Progenitor cell of endocrine pancreas (in vitro differentiated cells): ENCODE measurements at regions not wholly inside any gene's neighbourhood (a gene's known extent, or its start where the extent isn't known, plus 50 kb on each side); places are given as distances from the start of the nearest gene placed in this dataset.

ENCODE experiments used
- DNase-seq: peaks from one replicate; pipeline ENCODE4 v3.0.0; 2021; ENCODE audit warnings: low spot score; ENCODE audit not compliant: unreplicated experiment
- H3K27ac Mint-ChIP-seq: 2 replicates; pipeline ENCODE4 v1.8.0; 2021; ENCODE audit warnings: mild to moderate bottlenecking, moderate library complexity, mixed read lengths
- H3K27me3 Mint-ChIP-seq: 2 replicates; pipeline ENCODE4 v1.8.0; 2021; ENCODE audit warnings: mixed read lengths
- H3K36me3 Mint-ChIP-seq: 2 replicates; pipeline ENCODE4 v1.8.0; 2022; ENCODE audit warnings: mixed read lengths; ENCODE audit not compliant: insufficient read depth
- H3K4me1 Mint-ChIP-seq: 2 replicates; pipeline ENCODE4 v1.8.0; 2021; ENCODE audit warnings: low read depth, mixed read lengths
- H3K4me3 Mint-ChIP-seq: 2 replicates; pipeline ENCODE4 v1.8.0; 2021; ENCODE audit warnings: low read depth, mild to moderate bottlenecking, moderate library complexity, mixed read lengths
- H3K9me3 Mint-ChIP-seq: 2 replicates; pipeline ENCODE4 v1.8.0; 2021; ENCODE audit warnings: low read depth, mixed read lengths
- CTCF ChIP-seq: fragments of 200-600 bp; sonication (generic); IDR thresholded peaks from one replicate; pipeline ENCODE4 v1.5.0; 2021; ENCODE audit warnings: antibody characterized with exemption, mild to moderate bottlenecking; ENCODE audit not compliant: unreplicated experiment

GRCh38 chr6:66362888-66363287 is 655.9 kb upstream of the EYS start:
- no peak for DNase-seq
- peaks cover 1% of the 10 kb centered on the region for H3K36me3 Mint-ChIP-seq
- no peak overlapping the region for H3K27ac Mint-ChIP-seq
- TF ChIP-seq CTCF: no peak
- no peaks in the 10 kb centered on the region for H3K27me3 Mint-ChIP-seq
- H3K4me1 Mint-ChIP-seq: no peaks in the 10 kb centered on the region
- no peak overlapping the region for H3K4me3 Mint-ChIP-seq
- H3K9me3 Mint-ChIP-seq: peaks cover 7% of the 10 kb centered on the region

- no peak for TF ChIP-seq CTCF
- no peak overlapping the region for H3K4me3 Mint-ChIP-seq
- H3K9me3 Mint-ChIP-seq: peaks cover 7% of the 10 kb centered on the region
- no peak for DNase-seq
- peaks cover 1% of the 10 kb centered on the region for H3K36me3 Mint-ChIP-seq
- H3K27ac Mint-ChIP-seq: no peak overlapping the region
- H3K27me3 Mint-ChIP-seq: no peaks in the 10 kb centered on the region
- H3K4me1 Mint-ChIP-seq: peaks cover 1% of the 10 kb centered on the region
Observed at GRCh38 chr6:66361886-66362285, 654.9 kb upstream of the EYS start.

DNA sequence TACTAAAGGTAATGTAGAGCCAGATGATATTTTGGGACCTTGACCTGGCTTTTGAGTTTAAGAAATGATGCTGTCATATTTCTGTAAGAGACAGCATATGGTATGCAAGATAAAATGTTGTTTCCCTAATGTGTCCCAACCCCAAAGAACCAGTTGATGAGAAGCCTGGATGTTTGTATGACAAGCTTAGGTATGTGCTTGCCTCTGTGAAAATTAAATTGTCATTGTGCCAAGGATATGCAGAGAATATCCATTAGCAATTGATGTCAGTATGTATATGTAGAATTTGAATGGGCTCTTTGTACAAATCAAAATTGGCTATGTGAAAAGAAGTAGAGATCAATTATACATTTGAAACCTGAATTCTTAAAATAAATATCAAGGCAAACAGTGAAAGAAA is 650.8 kb upstream of the EYS start:
- peaks cover 1% of the 10 kb centered on the region for H3K36me3 Mint-ChIP-seq
- no peak overlapping the region for H3K4me3 Mint-ChIP-seq
- H3K27ac Mint-ChIP-seq: no peak overlapping the region
- H3K27me3 Mint-ChIP-seq: no peaks in the 10 kb centered on the region
- H3K4me1 Mint-ChIP-seq: peaks cover 1% of the 10 kb centered on the region
- no peak for TF ChIP-seq CTCF
- DNase-seq: no peak
- H3K9me3 Mint-ChIP-seq: peaks cover 7% of the 10 kb centered on the region

- no peak for DNase-seq
- H3K9me3 Mint-ChIP-seq: peaks cover 5% of the 10 kb centered on the region
- peaks cover 1% of the 10 kb centered on the region for H3K36me3 Mint-ChIP-seq
- H3K27ac Mint-ChIP-seq: no peak overlapping the region
- H3K4me1 Mint-ChIP-seq: peaks cover 1% of the 10 kb centered on the region
- peaks cover under 1% of the 10 kb centered on the region for H3K27me3 Mint-ChIP-seq
- TF ChIP-seq CTCF: no peak
- no peak overlapping the region for H3K4me3 Mint-ChIP-seq
Observed at GRCh38 chr6:66355471-66355870, 648.4 kb upstream of the EYS start.

DNA sequence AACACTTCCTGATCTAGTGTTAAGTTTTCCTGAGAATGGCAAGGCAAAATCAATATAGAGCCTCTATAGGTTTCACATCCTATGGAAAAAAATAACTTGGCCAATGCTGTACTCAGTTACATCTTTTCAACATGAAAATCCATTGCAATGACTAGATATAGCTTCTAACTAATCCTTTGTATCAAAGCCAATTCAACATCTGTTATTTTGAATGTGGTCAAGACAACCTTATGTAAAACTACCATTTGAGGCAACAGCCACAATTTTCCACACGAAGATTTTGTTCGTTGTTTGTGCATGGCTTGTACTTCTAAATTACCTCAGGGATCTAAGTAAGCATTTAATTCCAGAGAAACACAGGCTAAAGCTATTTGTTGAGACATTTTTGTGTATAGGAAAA is 637.8 kb upstream of the EYS start:
- Mint-ChIP-seq H3K27ac (no peak overlapping the region), H3K36me3 (no peaks in the 10 kb centered on the region), H3K4me3 (no peak overlapping the region), H3K9me3 (no peaks in the 10 kb centered on the region), H3K27me3 (peaks cover 59% of the 10 kb centered on the region), H3K4me1 (peaks cover 4% of the 10 kb centered on the region)
- TF ChIP-seq CTCF: no peak
- no peak for DNase-seq
